Rectal smooth muscle tissue (tissue), 1 donor: ENCODE measurements at regions not wholly inside any gene's neighbourhood (a gene's known extent, or its start where the extent isn't known, plus 50 kb on each side); places are given as distances from the start of the nearest gene placed in this dataset.

Source experiments
- H3K27ac ChIP-seq: one replicate; pipeline ENCODE4 v1.7.0; 2013; ENCODE audit warnings: low read depth, low read length, inconsistent platforms
- H3K27me3 ChIP-seq: one replicate; pipeline ENCODE4 v1.7.0; 2013; ENCODE audit warnings: low read length; ENCODE audit not compliant: control insufficient read depth, insufficient read depth
- H3K36me3 ChIP-seq: one replicate; pipeline ENCODE4 v1.7.0; 2013; ENCODE audit warnings: low read length; ENCODE audit not compliant: control insufficient read depth, insufficient read depth
- H3K4me1 ChIP-seq: one replicate; pipeline ENCODE4 v1.7.0; 2013; ENCODE audit warnings: low read length; ENCODE audit not compliant: control insufficient read depth, insufficient read depth
- H3K4me3 ChIP-seq: one replicate; pipeline ENCODE4 v1.7.0; 2013; ENCODE audit warnings: low read length
- H3K9ac ChIP-seq: one replicate; pipeline ENCODE4 v1.7.0; 2013; ENCODE audit warnings: low read length

GRCh38 chr2:120446236-120447126 lies 100.5 kb downstream of the INHBB start:
- H3K27ac ChIP-seq: no peak overlapping the region

DNA sequence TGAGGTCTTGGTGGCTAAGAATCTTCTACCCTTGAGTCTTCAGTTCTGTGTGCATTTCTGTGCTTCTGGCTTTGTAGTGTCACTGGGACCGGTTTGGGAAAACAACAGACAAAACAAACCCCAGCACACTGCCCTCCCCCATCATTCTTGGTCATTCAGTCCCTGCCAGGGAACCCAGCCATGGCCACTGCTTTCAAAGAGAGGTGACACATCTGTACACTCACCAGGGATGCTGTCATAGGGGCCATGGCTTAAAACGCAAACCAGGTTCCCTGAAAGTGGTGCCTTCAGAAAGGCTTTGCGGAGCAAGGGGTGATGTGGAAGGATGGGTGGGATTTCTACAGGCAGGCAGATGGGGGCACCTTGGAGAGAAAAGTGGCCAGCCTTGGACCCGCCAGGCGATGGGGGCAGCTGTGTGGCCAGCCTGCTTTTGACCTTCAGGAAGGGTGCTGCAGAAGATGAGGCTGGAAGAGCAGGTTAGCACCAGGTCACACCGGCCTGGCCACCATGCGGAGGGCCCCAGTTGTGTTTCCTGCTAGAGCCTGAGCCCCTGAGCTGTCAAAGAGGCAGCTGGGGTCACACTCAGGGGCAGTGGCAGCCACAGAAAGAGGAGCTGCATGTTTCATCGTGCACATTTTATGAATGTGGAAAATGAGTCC lies 101.3 kb downstream of the INHBB start:
- H3K36me3 ChIP-seq: no peaks in the 10 kb centered on the region
- H3K27ac ChIP-seq: no peak overlapping the region
- H3K4me1 ChIP-seq: no peaks in the 10 kb centered on the region
- H3K9ac ChIP-seq: no peak overlapping the region
- no peak overlapping the region for H3K4me3 ChIP-seq
- H3K27me3 ChIP-seq: peaks cover 4% of the 10 kb centered on the region

More at GRCh38 chr2:120446236-120447126, 100.5 kb downstream of the INHBB start:
- Histone ChIP-seq H3K36me3 (no peaks in the 10 kb centered on the region), H3K27me3 (peaks cover 7% of the 10 kb centered on the region), H3K9ac (no peak overlapping the region), H3K4me3 (no peak overlapping the region), H3K4me1 (no peaks in the 10 kb centered on the region)

GRCh38 chr2:120448436-120448835 lies 102.5 kb downstream of the INHBB start:
- H3K4me3 ChIP-seq: no peak overlapping the region
- H3K27me3 ChIP-seq: no peaks in the 10 kb centered on the region
- H3K4me1 ChIP-seq: no peaks in the 10 kb centered on the region
- H3K27ac ChIP-seq: no peak overlapping the region
- H3K9ac ChIP-seq: no peak overlapping the region
- no peaks in the 10 kb centered on the region for H3K36me3 ChIP-seq

DNA sequence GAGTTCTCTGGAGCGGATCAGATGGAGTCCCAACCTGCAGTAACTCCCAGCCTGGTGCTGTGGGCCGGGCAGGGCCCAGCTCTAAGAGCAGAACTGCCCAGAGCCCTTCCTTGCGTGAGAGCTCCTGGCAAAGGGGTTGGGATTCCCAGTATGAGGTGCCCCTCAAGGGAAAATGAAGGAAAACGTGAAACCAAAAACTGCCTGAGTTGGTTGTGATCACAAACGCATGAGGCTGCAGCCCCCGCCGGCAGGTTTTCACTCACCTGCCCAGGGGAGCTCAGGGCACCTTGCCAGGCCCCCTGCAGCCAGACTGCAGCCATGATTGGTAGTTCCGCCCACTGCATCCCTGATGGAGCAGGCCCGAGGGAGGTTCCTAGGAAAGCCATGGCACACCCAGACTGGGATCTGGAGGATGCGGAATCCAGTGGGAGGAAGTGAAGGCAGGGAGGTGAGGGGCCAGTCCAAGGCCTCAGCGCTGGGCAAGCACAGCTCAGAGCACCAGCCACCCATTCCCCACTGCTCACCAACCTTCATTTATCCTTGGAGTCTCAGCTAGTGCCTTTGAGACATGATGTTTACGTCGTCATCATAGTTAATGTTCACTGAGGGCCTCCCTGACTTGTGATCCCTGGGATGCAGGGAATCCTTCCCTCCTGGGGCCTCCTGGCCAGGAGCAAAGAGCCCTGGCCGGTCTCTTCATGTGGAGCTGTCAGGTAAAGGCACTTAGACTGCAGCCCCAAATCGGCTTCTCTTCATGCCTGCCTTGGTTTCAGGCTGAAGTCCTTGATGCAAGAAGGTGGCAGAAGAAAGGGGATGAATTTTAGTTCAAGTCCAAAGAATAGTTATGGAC lies 103.2 kb downstream of the INHBB start:
- Histone ChIP-seq H3K27ac (no peak overlapping the region), H3K27me3 (no peaks in the 10 kb centered on the region), H3K9ac (no peak overlapping the region), H3K4me3 (no peak overlapping the region), H3K4me1 (no peaks in the 10 kb centered on the region), H3K36me3 (no peaks in the 10 kb centered on the region)

DNA sequence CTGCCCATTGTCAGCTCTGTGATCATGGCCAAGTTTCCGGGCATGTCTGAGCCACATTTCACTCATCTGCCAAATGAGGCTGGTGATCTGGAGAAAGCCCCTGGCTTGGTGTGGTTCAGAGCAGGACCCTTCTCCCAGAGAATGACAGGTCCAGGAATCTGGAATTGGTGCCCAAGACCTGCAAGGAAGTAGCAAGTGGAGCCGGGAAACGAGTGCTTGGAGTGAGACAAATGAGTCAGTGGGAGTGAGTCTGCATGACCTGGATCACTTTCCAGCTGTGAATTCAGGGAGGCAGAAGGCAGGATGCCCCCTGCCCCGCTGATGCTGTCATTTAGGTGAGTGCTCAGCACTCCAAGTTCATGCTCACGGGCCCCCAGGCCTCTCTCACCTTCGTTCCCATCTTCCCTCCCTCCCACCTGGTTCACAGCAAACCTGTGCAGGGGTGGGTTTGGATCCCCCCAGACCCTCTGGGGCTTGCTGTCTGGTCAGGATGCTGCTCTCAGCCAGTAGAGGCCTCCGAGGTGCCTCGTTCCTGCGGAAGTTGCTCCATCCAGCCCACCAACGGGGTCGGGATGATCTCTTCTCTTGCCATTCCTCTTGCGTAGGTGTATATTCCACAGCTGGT lies 104.4 kb downstream of the INHBB start:
- no peak overlapping the region for H3K27ac ChIP-seq
- H3K4me1 ChIP-seq: no peaks in the 10 kb centered on the region
- no peak overlapping the region for H3K4me3 ChIP-seq
- H3K9ac ChIP-seq: no peak overlapping the region
- no peaks in the 10 kb centered on the region for H3K36me3 ChIP-seq
- H3K27me3 ChIP-seq: no peaks in the 10 kb centered on the region

DNA sequence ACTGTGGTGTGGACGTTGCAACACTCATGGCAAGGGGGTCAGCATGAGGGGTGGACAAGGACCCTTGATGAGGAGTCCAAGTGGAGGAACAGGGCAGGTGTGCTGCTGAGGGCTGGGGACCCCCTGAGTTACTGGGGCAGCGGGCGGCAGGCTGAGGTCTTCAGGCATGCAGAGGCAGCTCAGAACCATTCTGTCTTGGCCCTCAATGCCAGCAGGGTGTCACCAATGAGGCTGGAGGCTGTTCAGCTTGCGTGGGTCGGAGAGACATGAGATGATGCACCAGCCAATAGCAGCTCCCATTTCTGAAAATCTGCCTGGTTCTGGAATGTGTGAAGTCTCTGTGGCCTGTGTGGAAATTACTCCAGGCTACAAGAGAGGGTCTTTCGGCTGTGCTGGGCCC lies 105.4 kb downstream of the INHBB start:
- no peak overlapping the region for H3K4me3 ChIP-seq

DNA sequence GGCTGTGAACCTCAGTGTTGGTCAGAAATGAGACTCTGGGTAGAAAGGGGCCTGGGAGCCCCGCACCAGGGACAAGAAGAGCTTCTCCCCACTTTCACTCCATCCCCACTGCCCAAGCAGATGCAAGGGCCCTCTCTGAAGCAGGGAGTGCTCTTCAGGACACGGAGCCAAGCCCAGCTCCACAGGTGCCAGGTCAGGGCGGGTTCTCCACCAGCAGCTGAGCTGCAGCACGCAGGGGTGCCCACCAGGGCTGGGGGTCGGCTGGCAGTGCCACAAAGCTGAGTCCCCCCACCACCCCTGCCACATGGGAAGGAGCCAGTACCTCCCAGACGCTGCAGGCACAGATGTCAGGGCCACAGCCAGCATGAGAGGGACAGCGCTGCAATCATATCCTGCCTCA lies 106.2 kb downstream of the INHBB start:
- Histone ChIP-seq H3K36me3 (no peaks in the 10 kb centered on the region), H3K4me1 (no peaks in the 10 kb centered on the region), H3K27me3 (no peaks in the 10 kb centered on the region), H3K27ac (no peak overlapping the region), H3K9ac (no peak overlapping the region), H3K4me3 (no peak overlapping the region)

More for the DNA sequence above, 105.4 kb downstream of the INHBB start:
- Histone ChIP-seq H3K27me3 (no peaks in the 10 kb centered on the region), H3K27ac (no peak overlapping the region), H3K9ac (no peak overlapping the region), H3K4me1 (no peaks in the 10 kb centered on the region), H3K36me3 (no peaks in the 10 kb centered on the region)

DNA sequence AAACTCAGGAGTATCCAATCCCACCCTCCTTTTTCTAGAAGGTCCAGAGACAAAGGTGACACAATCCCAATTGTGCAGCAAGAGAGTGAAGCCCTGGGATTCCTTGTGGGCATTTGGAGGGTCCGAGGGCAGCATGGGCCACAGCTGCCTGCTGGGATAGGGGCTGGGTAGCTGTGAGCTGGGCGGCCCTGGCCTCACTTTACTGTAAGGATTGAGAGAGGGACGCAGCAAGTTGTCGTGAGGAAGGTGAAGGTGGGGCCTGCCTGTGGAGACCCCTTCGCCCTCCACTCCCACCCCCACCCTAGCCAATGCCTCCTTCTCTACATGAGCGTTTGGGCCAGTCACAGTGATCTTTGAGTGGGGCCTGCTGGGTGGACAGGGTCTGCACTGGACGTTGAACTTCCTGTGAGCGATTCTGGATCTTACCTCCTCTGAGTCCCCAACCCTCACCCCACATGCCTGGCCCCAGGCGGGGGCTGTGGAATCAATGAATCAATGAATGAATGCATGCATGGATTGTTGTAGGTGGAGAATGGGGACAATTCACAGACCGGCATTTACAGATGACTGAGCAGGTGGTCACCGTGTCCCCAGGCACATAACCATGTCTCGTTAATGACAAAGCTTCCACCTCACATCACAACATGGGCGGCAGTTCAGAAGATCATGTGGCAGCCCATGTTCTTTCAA lies 107.2 kb downstream of the INHBB start:
- no peak overlapping the region for H3K9ac ChIP-seq
- no peaks in the 10 kb centered on the region for H3K36me3 ChIP-seq
- H3K4me1 ChIP-seq: no peaks in the 10 kb centered on the region

DNA sequence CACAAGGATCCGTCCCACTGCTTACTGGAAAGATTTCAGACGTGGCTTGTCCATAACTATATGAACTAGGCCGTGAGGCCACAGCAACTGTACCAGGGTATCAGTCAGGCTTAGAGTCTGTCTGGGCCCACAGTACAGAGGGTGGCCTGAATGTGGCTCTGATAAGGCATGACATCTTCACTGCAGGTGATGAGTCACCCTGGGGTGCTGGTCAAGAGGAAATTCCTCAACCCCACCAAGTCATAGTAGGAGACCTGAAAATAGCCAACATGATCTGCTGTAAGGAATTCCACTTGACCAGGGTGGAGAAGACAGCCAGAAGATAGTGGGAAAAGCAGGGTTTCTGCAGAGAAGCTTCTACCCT lies 107.7 kb downstream of the INHBB start:
- no peak overlapping the region for H3K27ac ChIP-seq
- H3K9ac ChIP-seq: no peak overlapping the region
- H3K27me3 ChIP-seq: no peaks in the 10 kb centered on the region
- no peaks in the 10 kb centered on the region for H3K36me3 ChIP-seq
- no peaks in the 10 kb centered on the region for H3K4me1 ChIP-seq
- no peak overlapping the region for H3K4me3 ChIP-seq

More for the DNA sequence above, 107.2 kb downstream of the INHBB start:
- Histone ChIP-seq H3K27me3 (no peaks in the 10 kb centered on the region), H3K4me3 (no peak overlapping the region), H3K27ac (no peak overlapping the region)

DNA sequence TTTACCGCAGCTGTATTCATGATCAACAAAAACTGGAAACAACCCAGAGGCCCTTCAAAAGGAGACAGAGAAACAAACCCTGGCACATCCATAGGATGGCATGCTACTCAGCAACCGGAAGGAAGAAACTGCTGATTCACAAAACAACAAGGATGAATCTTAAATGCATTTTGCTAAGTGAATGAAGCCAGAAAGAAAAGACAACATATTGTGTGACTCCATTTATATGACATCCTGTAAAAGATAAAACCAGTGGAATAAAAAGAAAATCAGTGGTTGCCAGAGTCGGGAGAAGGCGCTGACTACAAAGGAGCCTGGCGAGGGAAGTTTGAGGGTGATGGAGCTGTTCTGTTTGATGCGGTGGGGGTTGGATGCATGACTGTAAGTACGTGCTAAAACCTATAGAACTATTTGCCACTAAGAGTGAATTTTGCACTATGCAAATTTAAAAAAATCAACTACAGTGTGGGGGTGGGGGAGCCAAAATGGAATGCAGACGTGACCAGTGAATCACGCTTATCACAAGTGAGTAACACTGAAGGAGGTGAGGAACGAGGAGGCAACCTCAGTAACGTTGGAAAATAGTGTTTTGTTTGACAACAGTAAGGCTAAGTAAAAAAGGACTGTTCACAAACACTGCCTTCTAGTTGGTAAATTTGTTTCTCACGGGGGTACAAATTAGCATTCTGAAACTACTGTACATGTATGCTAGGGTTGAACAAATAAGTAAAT lies 108.9 kb downstream of the INHBB start:
- H3K27me3 ChIP-seq: no peaks in the 10 kb centered on the region
- no peaks in the 10 kb centered on the region for H3K4me1 ChIP-seq
- H3K4me3 ChIP-seq: no peak overlapping the region
- H3K9ac ChIP-seq: no peak overlapping the region
- H3K27ac ChIP-seq: no peak overlapping the region
- H3K36me3 ChIP-seq: no peaks in the 10 kb centered on the region

DNA sequence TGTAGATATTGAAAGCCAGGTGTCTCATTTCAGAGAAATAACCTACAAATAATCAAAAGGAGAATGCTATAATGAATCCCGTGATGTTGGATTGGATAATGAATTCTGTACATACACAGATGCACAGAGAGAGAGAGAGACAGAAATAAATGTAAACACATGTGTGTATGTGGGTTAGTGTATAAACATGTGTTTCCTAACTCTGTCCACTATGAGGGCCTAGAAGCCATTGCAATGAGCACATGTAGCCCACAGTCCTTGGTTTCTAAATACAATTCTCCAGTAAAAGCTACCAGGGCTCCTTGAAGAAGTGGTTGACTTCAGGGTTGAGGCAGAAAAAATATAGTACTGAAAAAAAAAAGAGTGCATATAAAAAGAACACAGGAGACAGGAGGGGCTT lies 109.5 kb downstream of the INHBB start:
- no peaks in the 10 kb centered on the region for H3K4me1 ChIP-seq
- no peak overlapping the region for H3K27ac ChIP-seq
- H3K9ac ChIP-seq: no peak overlapping the region
- H3K36me3 ChIP-seq: no peaks in the 10 kb centered on the region
- H3K4me3 ChIP-seq: no peak overlapping the region
- H3K27me3 ChIP-seq: no peaks in the 10 kb centered on the region
